Heart left ventricle (tissue), 16 donors: ENCODE measurements at regions not wholly inside any gene's neighbourhood (a gene's known extent, or its start where the extent isn't known, plus 50 kb on each side); places are given as distances from the start of the nearest gene placed in this dataset.

Experiments
- ATAC-seq, 4 donors: fragments of 200-7000 bp; cut with Tn5 transposase; one replicate each; pipeline ENCODE4 v1.9.1; 2020 to 2022; ENCODE audit warnings: moderate library complexity in 4 of 4, mild to moderate bottlenecking in 3 of 4, moderate number of reproducible peaks in 1 of 4
- DNase-seq, 5 donors: peaks; one replicate each; pipeline ENCODE4 v3.0.0-alpha.2; 2020
- H3K27ac ChIP-seq, 12 donors: fragments of 200-600 bp; sonication (generic) in 4 of 12; one replicate each; pipeline versions ENCODE4 v1.5.0 to v1.8.0; 2016 to 2022; ENCODE audit warnings: mild to moderate bottlenecking in 2 of 12
- H3K27me3 ChIP-seq, 9 donors: fragments of 200-600 bp; sonication (generic) in 2 of 9; one replicate each; pipeline versions ENCODE4 v1.5.1 to v1.8.0; 2016 to 2022; ENCODE audit warnings: mild to moderate bottlenecking in 3 of 9
- H3K36me3 ChIP-seq, 9 donors: fragments of 200-600 bp; sonication (generic) in 2 of 9; one replicate each; pipeline versions ENCODE4 v1.5.0 to v1.8.0; 2018 to 2022; ENCODE audit warnings: mild to moderate bottlenecking in 2 of 9
- H3K4me1 ChIP-seq, 12 donors: fragments of 200-600 bp; sonication (generic) in 4 of 12; one replicate each; pipeline versions ENCODE4 v1.5.0 to v1.8.0; 2016 to 2022; ENCODE audit warnings: mild to moderate bottlenecking in 3 of 12
- H3K4me3 ChIP-seq, 12 donors: fragments of 200-600 bp; sonication (generic) in 4 of 12; one replicate each; pipeline versions ENCODE4 v1.5.0 to v1.8.0; 2017 to 2022; ENCODE audit warnings: mild to moderate bottlenecking in 9 of 12, moderate library complexity in 4 of 12
- H3K9me3 ChIP-seq, 12 donors: fragments of 200-600 bp; sonication (generic) in 4 of 12; one replicate each; pipeline versions ENCODE4 v1.5.0 to v1.8.0; 2016 to 2022; ENCODE audit warnings: mild to moderate bottlenecking in 1 of 12
- CTCF ChIP-seq, 12 donors: fragments of 200-600 bp; sonication (generic) in 4 of 12; IDR thresholded peaks; one replicate each; pipeline versions ENCODE4 v1.5.0 to v1.8.0; 2018 to 2022; ENCODE audit warnings: antibody characterized with exemption in 12 of 12, mild to moderate bottlenecking in 5 of 12
- POLR2A ChIP-seq, 2 donors: fragments of 450-650 bp; IDR thresholded peaks; one replicate each; pipeline ENCODE4 v1.6.1; 2017; ENCODE audit warnings: antibody characterized with exemption in 2 of 2, mild to moderate bottlenecking in 2 of 2, moderate library complexity in 2 of 2
- WGBS, 4 donors: extraction: QIAGEN DNeasy Blood & Tissue Kit in 2 of 4; methylation state at CpG; one replicate each; pipeline versions ENCODE4 v1.1.5 to v1.1.7; 2013 to 2018; 5-methylcytosine and 5-hydroxymethylcytosine counted together
- intact Hi-C, 10 donors: fragments of 100-400 bp; cut with DNase I; formaldehyde crosslinking; loops; one replicate each; pipeline versions ENCODE4 v1.11.1 to v1.14.2; 2022
- donor health status: ischemic (EF 13 %, LVEDD 7.1; RV severe dilation, severe dysfunction).
- donor health status: healthy with polysubstance abuse.
- donor health status: DM: no; HTN: yes; CAD: no.
- donor health status: DM: no; HTN: no; CAD: no.
- donor health status: ischemic (EF 25% LVEDD 6.9; RV normal size, moderate dysfunction).
- donor health status: ischemic (EF 25% LVEDD 5.7; RV mildly dilated, moderate dysfunction).
- donor health status: healthy.
- donor health status: DM: yes; HTN: yes; CAD: no.
- donor health status: ischemic (EF 35%, LVEDD 5.7; RV mildly dilated, moderate dysfunction).
- donor health status: nonischemic (EF 11% LVEDD 7.7; RV severe dilation, severe dysfunction).
- donor health status: DM: yes; HTN: yes; CAD: no.
- donor health status: PGD.
- donor health status: ischemic (EF 29% LVEDD 5.4; RV normal size, mild dysfunction).
- donor health status: nonischemic (EF 23%, LVEDD 6.1; RV moderate dilation, normal function).

GRCh38 chr11:10380921-10381320, 74.1 kb upstream of the AMPD3 start:
- intact Hi-C loops, result no loop called here

DNA sequence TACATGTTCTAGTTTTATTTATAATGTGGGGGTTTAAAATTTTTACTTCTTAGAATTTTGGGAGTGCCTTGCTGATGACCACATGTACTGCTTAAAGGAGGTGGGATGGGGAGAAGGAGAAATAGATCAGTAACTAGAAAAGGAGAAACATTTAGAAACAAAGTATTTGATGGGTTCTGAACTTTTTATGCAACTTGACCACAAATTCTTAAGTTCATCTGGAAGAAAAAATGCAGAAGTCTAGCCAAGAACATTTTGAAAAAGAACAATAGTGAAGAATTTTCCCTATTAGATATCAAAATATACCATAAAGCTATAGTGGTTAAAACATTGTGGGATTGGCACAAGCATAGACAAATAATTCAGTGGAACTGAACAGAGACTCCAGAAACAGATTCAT, 73.3 kb upstream of the AMPD3 start:
- H3K36me3 ChIP-seq, result no peaks in the 10 kb centered on the region
- H3K27me3 ChIP-seq, result no peaks in the 10 kb centered on the region
- no peak for DNase-seq
- no peaks in the 10 kb centered on the region for H3K9me3 ChIP-seq
- intact Hi-C loops, result no loop called here
- H3K4me3 ChIP-seq, result no peak overlapping the region
- H3K27ac ChIP-seq, result no peak overlapping the region
- ATAC-seq, result no peak
- no peak for TF ChIP-seq POLR2A (IDR thresholded peaks at IDR 0.05)
- no peak for TF ChIP-seq CTCF (IDR thresholded peaks at IDR 0.05)
- peaks cover 0 to 18% (median under 1%) of the 10 kb centered on the region in 12 donors for H3K4me1 ChIP-seq

More at GRCh38 chr11:10380921-10381320, 74.1 kb upstream of the AMPD3 start:
- WGBS, 4 donors, result 89 to 94% (median 92%) methylated on average over 4 of the region's 4 CpGs
- ATAC-seq (no peak), DNase-seq (no peak)
- no peaks in the 10 kb centered on the region for H3K36me3 ChIP-seq
- peaks cover 0 to 26% (median 2%) of the 10 kb centered on the region in 12 donors for H3K4me1 ChIP-seq
- H3K27me3 ChIP-seq, result no peaks in the 10 kb centered on the region
- H3K27ac ChIP-seq, result no peak overlapping the region
- TF ChIP-seq CTCF (IDR thresholded peaks at IDR 0.05), result no peak
- TF ChIP-seq POLR2A (IDR thresholded peaks at IDR 0.05), result no peak
- H3K4me3 ChIP-seq, result no peak overlapping the region
- no peaks in the 10 kb centered on the region for H3K9me3 ChIP-seq

DNA sequence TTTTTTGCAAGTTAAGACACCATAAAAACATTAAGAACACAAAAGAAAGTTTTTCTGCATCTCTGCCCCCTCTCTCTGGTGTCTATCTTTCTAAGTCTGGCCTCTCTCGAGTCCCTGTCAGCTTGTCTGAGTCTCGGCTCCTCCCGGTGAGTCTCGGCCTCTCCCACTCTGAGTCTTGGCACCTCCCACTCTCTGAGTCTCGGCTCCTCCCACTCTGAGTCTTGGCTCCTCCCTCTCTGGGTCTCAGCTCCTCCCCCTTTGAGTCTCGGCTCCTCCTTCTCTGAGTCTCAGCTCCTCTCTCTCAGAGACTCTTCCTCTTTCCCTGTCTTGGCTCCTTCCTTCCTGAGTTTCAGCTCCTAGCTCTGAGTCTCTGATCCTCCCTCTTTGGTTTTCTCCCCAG, 72.5 kb upstream of the AMPD3 start:
- Histone ChIP-seq H3K27ac (no peak overlapping the region), H3K9me3 (no peaks in the 10 kb centered on the region), H3K36me3 (no peaks in the 10 kb centered on the region), H3K27me3 (no peaks in the 10 kb centered on the region), H3K4me3 (no peak overlapping the region), H3K4me1 (peaks cover 0 to 15% (median 1%) of the 10 kb centered on the region in 12 donors)
- DNase-seq (no peak), ATAC-seq (peak in 1 of 4 donors; percentile 12)
- 67 to 76% (median 73%) methylated on average over 6 of the region's 6 CpGs for WGBS, 4 donors
- TF ChIP-seq POLR2A (IDR thresholded peaks at IDR 0.05) (no peak), CTCF (IDR thresholded peaks at IDR 0.05) (no peak)
- intact Hi-C loops, result no loop called here

DNA sequence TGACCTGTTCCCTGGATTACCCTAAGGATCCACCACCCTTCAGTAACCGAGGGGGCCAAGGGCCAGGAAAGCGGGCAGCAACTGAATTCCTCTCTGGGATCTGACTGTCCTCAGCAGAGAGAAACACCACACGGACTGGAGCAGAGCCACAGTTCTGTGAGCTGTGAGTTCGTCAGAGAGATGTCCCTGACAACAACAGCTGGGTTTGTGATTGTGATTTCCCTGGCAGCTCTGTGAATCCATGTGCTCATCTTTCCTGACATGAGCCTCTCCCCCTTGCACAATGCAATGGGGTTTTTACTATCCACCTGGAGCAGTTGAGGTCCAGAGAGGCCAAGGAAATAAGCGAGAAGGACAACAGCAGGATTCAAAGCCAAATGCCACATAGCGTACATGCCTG, 69.4 kb upstream of the AMPD3 start:
- ATAC-seq, result peak in 1 of 4 donors; percentile 47
- WGBS, 4 donors, result 61 to 78% (median 67%) methylated on average over 6 of the region's 6 CpGs
- TF ChIP-seq CTCF (IDR thresholded peaks at IDR 0.05) (no peak), POLR2A (IDR thresholded peaks at IDR 0.05) (no peak)
- H3K27me3 ChIP-seq, result no peaks in the 10 kb centered on the region
- no peaks in the 10 kb centered on the region for H3K9me3 ChIP-seq
- H3K4me1 ChIP-seq, result peaks cover 0 to 21% (median 7%) of the 10 kb centered on the region in 12 donors
- H3K4me3 ChIP-seq, result no peak overlapping the region
- no peaks in the 10 kb centered on the region for H3K36me3 ChIP-seq
- DNase-seq, result peak in 1 of 5 donors; percentile 36
- intact Hi-C loops, result no loop called here
- peak overlapping the region in 1 of 12 donors; percentile 65 for H3K27ac ChIP-seq
